ENCODE measurements at regions not wholly inside any gene's neighbourhood (a gene's known extent, or its start where the extent isn't known, plus 50 kb on each side); places are given as distances from the start of the nearest gene placed in this dataset.
"Not testable (repeated sequence)": the region's sequence is repeated elsewhere in the genome, so short reads cannot be mapped to it uniquely, and the experiment has no call there.

DNA sequence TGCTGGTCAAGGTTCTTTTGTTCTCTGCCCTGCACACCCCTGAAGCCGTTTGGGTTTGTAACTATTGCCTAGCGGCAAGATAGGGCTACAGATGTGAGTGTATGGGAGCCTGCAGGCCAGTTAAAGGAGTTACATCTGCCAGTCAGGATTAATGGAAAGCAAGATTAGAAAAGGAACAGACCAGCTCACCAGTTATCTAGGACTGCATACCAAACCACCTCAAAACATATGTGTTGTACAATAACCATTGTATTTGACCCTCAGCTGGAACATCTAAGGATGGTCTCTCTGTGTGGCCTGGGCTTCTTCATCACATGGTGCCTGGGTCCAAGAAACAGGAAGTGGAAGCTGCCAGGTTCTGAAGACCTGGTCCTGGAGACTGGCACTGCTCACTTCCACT is 52.5 kb upstream of the FBXO28 start:
- Mint-ChIP-seq H3K9me3 (no peaks in the 10 kb centered on the region), H3K27ac (no peak overlapping the region), H3K4me3 (no peak overlapping the region), H3K36me3 (no peaks in the 10 kb centered on the region), H3K4me1 (ENCODE audit: low read depth) (peaks cover 5% of the 10 kb centered on the region), H3K27me3 (no peaks in the 10 kb centered on the region)
- no peak for DNase-seq
- POLR2A ChIA-PET = no interaction called here
- CTCF ChIA-PET = interaction anchor here (1.4 kb wide), 1 partner anchor 10 kb away, joined by 10 read pairs; no protein-coding TSS in a partner anchor
- intact Hi-C loops (cut with micrococcal nuclease) = loop anchor here (2.0 kb wide), 1 partner anchor 19 kb away; no protein-coding TSS in a partner anchor

DNA sequence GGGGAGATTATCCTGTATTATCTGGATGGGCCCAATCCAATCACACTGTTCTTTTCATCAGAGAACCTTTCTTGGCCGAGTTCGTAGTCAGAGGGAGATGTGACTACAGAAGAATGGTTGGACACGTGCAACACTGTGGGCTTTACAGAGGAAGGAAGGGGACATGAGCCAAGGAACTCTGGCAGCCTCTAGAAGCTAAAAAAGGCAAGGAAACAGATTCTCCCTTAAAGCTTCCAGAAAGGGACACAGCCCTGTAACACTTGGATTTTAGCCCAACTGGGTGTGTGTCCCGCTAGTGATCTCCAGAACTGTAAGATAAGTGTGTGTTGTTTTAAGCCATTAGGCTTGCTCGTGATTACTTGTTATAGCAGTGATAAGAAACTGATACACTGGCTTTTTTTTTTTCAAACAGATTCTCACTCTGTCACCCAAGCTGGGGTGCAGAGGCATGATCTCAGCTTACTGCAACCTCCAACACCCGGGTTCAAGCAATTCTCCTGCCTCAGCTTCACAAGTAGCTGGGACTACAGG is 53.9 kb upstream of the FBXO28 start:
- no peaks in the 10 kb centered on the region for H3K36me3 Mint-ChIP-seq
- intact Hi-C loops (cut with micrococcal nuclease) = loop anchor here (2.0 kb wide), 1 partner anchor 21 kb away; no protein-coding TSS in a partner anchor
- no peaks in the 10 kb centered on the region for H3K9me3 Mint-ChIP-seq
- H3K4me3 Mint-ChIP-seq = no peak overlapping the region
- no peak for DNase-seq
- H3K27me3 Mint-ChIP-seq = no peaks in the 10 kb centered on the region
- ChIA-PET CTCF (interaction anchor here (1.3 kb wide), 1 partner anchor 9 kb away, joined by 3 read pairs; no protein-coding TSS in a partner anchor), POLR2A (no interaction called here)
- H3K27ac Mint-ChIP-seq = no peak overlapping the region
- H3K4me1 Mint-ChIP-seq (ENCODE audit: low read depth) = no peaks in the 10 kb centered on the region

- POLR2A ChIA-PET = no interaction called here
- CTCF ChIA-PET = no interaction called here
- H3K36me3 Mint-ChIP-seq = no peaks in the 10 kb centered on the region
- H3K27ac Mint-ChIP-seq = no peak overlapping the region
- no peak overlapping the region for H3K4me3 Mint-ChIP-seq
- no peaks in the 10 kb centered on the region for H3K27me3 Mint-ChIP-seq
- DNase-seq = no peak
- intact Hi-C loops (cut with micrococcal nuclease) = no loop called here
- no peaks in the 10 kb centered on the region for H3K4me1 Mint-ChIP-seq (ENCODE audit: low read depth)
- no peaks in the 10 kb centered on the region for H3K9me3 Mint-ChIP-seq
Observed at GRCh38 chr1:224058303-224058702, 55.6 kb upstream of the FBXO28 start.

DNA sequence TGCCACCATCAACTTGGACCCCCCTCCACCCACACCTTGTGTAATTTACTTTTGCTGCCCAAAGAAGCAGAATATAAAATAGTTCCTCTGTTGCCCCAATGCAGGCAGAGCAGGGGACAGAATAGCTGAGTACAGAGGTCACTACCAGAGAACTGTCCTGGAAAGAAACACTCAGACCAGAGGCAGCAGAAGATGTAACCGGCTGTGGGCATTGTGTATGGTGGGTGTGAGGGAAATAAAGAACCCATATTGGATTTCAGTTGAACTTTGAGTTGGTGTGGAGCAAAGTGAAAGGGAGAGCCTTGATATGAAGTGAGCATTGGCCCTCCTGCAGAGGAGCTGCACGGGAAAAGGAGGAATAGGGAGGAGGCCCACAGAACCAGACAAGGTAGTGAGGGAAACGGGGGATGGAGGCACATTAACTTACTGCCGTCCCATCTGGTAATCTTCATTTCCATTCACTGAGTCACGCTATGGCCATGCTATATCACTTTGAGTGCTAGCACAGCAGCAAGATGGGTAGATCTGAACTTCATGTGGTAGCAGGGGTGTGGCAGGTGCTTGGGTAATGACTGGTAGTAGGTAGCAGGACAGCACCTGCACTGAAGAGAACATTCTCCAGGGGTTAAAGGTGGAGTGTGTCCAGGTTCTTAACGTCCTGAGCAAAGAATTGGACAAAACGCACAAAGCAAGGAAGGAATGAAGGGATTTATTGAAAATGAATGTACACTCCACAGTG is 56.3 kb upstream of the FBXO28 start:
- Mint-ChIP-seq H3K27ac (no peak overlapping the region), H3K36me3 (no peaks in the 10 kb centered on the region), H3K9me3 (no peaks in the 10 kb centered on the region), H3K4me1 (ENCODE audit: low read depth) (no peaks in the 10 kb centered on the region), H3K27me3 (no peaks in the 10 kb centered on the region), H3K4me3 (no peak overlapping the region)
- ChIA-PET POLR2A (no interaction called here), CTCF (no interaction called here)
- DNase-seq = no peak
- intact Hi-C loops (cut with micrococcal nuclease) = no loop called here

- no peak overlapping the region for H3K27ac Mint-ChIP-seq
- no peak for DNase-seq
- peaks cover 2% of the 10 kb centered on the region for H3K27me3 Mint-ChIP-seq
- no peak overlapping the region for H3K4me3 Mint-ChIP-seq
- no peaks in the 10 kb centered on the region for H3K4me1 Mint-ChIP-seq (ENCODE audit: low read depth)
- intact Hi-C loops (cut with micrococcal nuclease) = no loop called here
- H3K36me3 Mint-ChIP-seq = no peaks in the 10 kb centered on the region
- no peaks in the 10 kb centered on the region for H3K9me3 Mint-ChIP-seq
- CTCF ChIA-PET = no interaction called here
- POLR2A ChIA-PET = no interaction called here
Observed at GRCh38 chr1:224054611-224055010, 59.3 kb upstream of the FBXO28 start.

- no peaks in the 10 kb centered on the region for H3K36me3 Mint-ChIP-seq
- no peaks in the 10 kb centered on the region for H3K4me1 Mint-ChIP-seq (ENCODE audit: low read depth)
- intact Hi-C loops (cut with micrococcal nuclease) = no loop called here
- no peak overlapping the region for H3K4me3 Mint-ChIP-seq
- no peaks in the 10 kb centered on the region for H3K9me3 Mint-ChIP-seq
- DNase-seq = no peak
- H3K27me3 Mint-ChIP-seq = peaks cover 2% of the 10 kb centered on the region
- ChIA-PET CTCF (no interaction called here), POLR2A (no interaction called here)
- no peak overlapping the region for H3K27ac Mint-ChIP-seq
Observed at GRCh38 chr1:224054012-224054411, 59.9 kb upstream of the FBXO28 start.

- Mint-ChIP-seq H3K27me3 (peaks cover 2% of the 10 kb centered on the region), H3K9me3 (no peaks in the 10 kb centered on the region), H3K4me1 (ENCODE audit: low read depth) (no peaks in the 10 kb centered on the region), H3K27ac (no peak overlapping the region), H3K4me3 (no peak overlapping the region), H3K36me3 (no peaks in the 10 kb centered on the region)
- intact Hi-C loops (cut with micrococcal nuclease) = no loop called here
- no peak for DNase-seq
- ChIA-PET CTCF (no interaction called here), POLR2A (no interaction called here)
Observed at GRCh38 chr1:224053456-224053855, 60.5 kb upstream of the FBXO28 start.

DNA sequence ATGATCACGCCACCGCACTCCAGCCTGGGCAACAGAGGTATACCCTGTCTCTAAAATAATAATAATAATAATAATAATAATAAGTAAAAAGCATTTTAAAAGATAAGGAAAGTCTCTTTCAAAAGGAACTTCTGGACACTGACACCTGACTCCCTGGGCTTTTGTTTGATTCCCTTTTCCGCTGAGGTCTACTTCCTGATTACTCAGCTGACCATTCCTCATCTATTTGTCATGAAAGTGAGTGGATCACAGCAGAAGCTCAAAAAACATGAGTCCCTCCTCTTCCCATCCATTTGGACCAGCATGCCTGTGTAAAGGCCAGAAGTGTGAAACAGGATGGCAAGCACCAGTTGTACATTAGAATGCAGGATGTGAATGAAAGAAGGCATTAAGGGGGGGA is 61.1 kb upstream of the FBXO28 start:
- intact Hi-C loops (cut with micrococcal nuclease) = no loop called here

GRCh38 chr1:224051782-224052181 is 62.1 kb upstream of the FBXO28 start:
- DNase-seq; intact Hi-C loops (cut with micrococcal nuclease); POLR2A ChIA-PET; H3K9me3 Mint-ChIP-seq; H3K36me3 Mint-ChIP-seq; H3K27me3 Mint-ChIP-seq; H3K4me3 Mint-ChIP-seq; H3K4me1 Mint-ChIP-seq (ENCODE audit: low read depth); H3K27ac Mint-ChIP-seq: not testable (repeated sequence)
- CTCF ChIA-PET = interaction anchor here (1.0 to 1.6 kb wide), 6 partner anchors 10 to 356 kb away, joined by 3 to 10 read pairs (median 4); no protein-coding TSS in a partner anchor

More for the DNA sequence above, 61.1 kb upstream of the FBXO28 start:
- H3K27me3 Mint-ChIP-seq = peaks cover 2% of the 10 kb centered on the region
- H3K36me3 Mint-ChIP-seq = no peaks in the 10 kb centered on the region
- H3K9me3 Mint-ChIP-seq = no peaks in the 10 kb centered on the region
- H3K27ac Mint-ChIP-seq = no peak overlapping the region
- ChIA-PET POLR2A (no interaction called here), CTCF (interaction anchor here (1.1 kb wide), 1 partner anchor 14 kb away, joined by 4 read pairs; no protein-coding TSS in a partner anchor)
- no peaks in the 10 kb centered on the region for H3K4me1 Mint-ChIP-seq (ENCODE audit: low read depth)
- no peak overlapping the region for H3K4me3 Mint-ChIP-seq
- DNase-seq = no peak

DNA sequence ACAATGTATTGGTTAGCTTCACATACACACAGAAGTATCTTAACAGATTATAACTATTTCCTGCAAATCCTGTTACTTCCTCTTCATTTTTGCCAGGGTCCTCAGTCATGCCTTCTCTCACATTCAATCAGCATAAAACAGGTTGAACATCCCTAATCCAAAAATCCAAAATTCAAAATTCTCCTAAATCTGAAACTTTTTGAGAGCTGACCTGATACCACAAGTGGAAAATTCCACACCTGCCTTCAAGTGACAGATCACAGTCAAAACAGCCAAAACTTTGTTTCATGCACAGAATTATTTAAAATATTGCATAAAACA is 62.9 kb upstream of the FBXO28 start:
- H3K27ac Mint-ChIP-seq = no peak overlapping the region
- no peaks in the 10 kb centered on the region for H3K36me3 Mint-ChIP-seq
- intact Hi-C loops (cut with micrococcal nuclease) = no loop called here
- CTCF ChIA-PET = interaction anchor here (0.6 to 1.6 kb wide), 16 partner anchors 9 to 1330 kb away, joined by 3 to 10 read pairs (median 3); no protein-coding TSS in a partner anchor
- H3K9me3 Mint-ChIP-seq = no peaks in the 10 kb centered on the region
- H3K4me1 Mint-ChIP-seq (ENCODE audit: low read depth) = no peaks in the 10 kb centered on the region
- H3K4me3 Mint-ChIP-seq = no peak overlapping the region
- peaks cover 2% of the 10 kb centered on the region for H3K27me3 Mint-ChIP-seq
- no peak for DNase-seq
- POLR2A ChIA-PET = no interaction called here

GRCh38 chr1:224047538-224047937 is 66.4 kb upstream of the FBXO28 start:
- H3K27ac Mint-ChIP-seq = no peak overlapping the region
- ChIA-PET POLR2A (no interaction called here), CTCF (no interaction called here)
- no peak for DNase-seq
- no peaks in the 10 kb centered on the region for H3K9me3 Mint-ChIP-seq
- no peak overlapping the region for H3K4me3 Mint-ChIP-seq
- peaks cover 6% of the 10 kb centered on the region for H3K27me3 Mint-ChIP-seq
- no peaks in the 10 kb centered on the region for H3K36me3 Mint-ChIP-seq
- no peaks in the 10 kb centered on the region for H3K4me1 Mint-ChIP-seq (ENCODE audit: low read depth)
- intact Hi-C loops (cut with micrococcal nuclease) = no loop called here

DNA sequence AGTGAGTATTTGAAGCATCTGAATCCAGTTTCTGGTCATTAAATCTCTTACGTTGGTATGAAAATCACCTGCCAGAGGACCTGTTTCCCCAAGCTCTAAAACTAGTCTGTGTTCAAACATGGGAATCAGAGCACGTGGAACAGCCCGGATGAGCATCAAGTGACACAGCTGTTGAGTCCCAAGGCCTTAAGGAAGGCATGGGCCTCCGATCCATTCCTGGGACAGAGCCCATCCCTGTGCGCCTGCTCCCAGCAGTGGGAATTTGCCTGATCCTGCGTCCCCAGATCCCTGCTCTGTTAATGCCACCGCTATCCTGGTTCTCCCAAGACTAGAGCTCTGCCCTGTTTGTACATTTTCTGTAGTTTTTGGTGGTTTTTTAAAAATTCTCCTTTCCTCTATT is 68.4 kb upstream of the FBXO28 start:
- Mint-ChIP-seq H3K9me3 (no peaks in the 10 kb centered on the region), H3K4me1 (ENCODE audit: low read depth) (no peaks in the 10 kb centered on the region), H3K36me3 (no peaks in the 10 kb centered on the region), H3K27ac (no peak overlapping the region), H3K27me3 (peaks cover 10% of the 10 kb centered on the region), H3K4me3 (no peak overlapping the region)
- POLR2A ChIA-PET = no interaction called here
- CTCF ChIA-PET = no interaction called here
- DNase-seq = no peak
- intact Hi-C loops (cut with micrococcal nuclease) = no loop called here

DNA sequence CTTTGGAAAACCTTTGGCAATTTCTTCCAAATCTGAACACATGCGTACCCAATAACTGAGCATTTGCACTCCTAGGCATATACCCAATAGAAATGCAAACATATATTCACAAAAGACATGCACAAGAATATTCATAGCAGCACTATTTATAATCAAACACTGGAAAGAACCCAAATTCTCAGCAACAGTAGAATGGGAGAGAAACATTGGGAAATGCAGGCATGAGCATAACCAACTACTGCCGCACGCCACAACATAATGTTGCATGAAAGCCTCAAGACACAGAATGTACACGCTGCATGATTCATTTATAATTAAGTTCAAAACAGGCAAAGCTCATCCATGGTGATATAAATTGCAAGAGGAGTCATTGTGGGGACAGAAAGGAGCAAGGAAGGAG is 69.5 kb upstream of the FBXO28 start:
- ChIA-PET CTCF (no interaction called here), POLR2A (no interaction called here)
- no peaks in the 10 kb centered on the region for H3K36me3 Mint-ChIP-seq
- intact Hi-C loops (cut with micrococcal nuclease) = no loop called here
- H3K27me3 Mint-ChIP-seq = peaks cover 8% of the 10 kb centered on the region
- no peak overlapping the region for H3K4me3 Mint-ChIP-seq
- DNase-seq = no peak
- H3K27ac Mint-ChIP-seq = no peak overlapping the region
- H3K9me3 Mint-ChIP-seq = no peaks in the 10 kb centered on the region
- H3K4me1 Mint-ChIP-seq (ENCODE audit: low read depth) = no peaks in the 10 kb centered on the region
